ENCODE measurements at regions not wholly inside any gene's neighbourhood (a gene's known extent, or its start where the extent isn't known, plus 50 kb on each side); places are given as distances from the start of the nearest gene placed in this dataset.

GRCh38 chr1:30637183-30637980 is 86.0 kb downstream of the MATN1 start:
- DNase-seq, result no peak

- DNase-seq, result no peak
Observed at GRCh38 chr1:30636621-30637020, 86.8 kb downstream of the MATN1 start.

GRCh38 chr1:30635391-30635975 is 87.9 kb downstream of the MATN1 start:
- DNase-seq, result no peak

GRCh38 chr1:30634507-30634906 is 88.9 kb downstream of the MATN1 start:
- no peak for DNase-seq

- no peak for DNase-seq
Observed at GRCh38 chr1:30633294-30633693, 90.1 kb downstream of the MATN1 start.

- no peak for DNase-seq
Observed at GRCh38 chr1:30632481-30632880, 90.9 kb downstream of the MATN1 start.

- no peak for DNase-seq
Observed at GRCh38 chr1:30631700-30632099, 91.7 kb downstream of the MATN1 start.

- DNase-seq, result no peak
Observed at GRCh38 chr1:30629501-30629900, 93.9 kb downstream of the MATN1 start.

- no peak for DNase-seq
Observed at GRCh38 chr1:30627994-30628393, 95.4 kb downstream of the MATN1 start.

GRCh38 chr1:30627206-30627605 is 96.2 kb downstream of the MATN1 start:
- DNase-seq, result no peak

GRCh38 chr1:30623431-30623830 is 100.0 kb downstream of the MATN1 start:
- no peak for DNase-seq

- no peak for DNase-seq
Observed at GRCh38 chr1:30619619-30620018, 103.8 kb downstream of the MATN1 start.

GRCh38 chr1:30618335-30618747 is 105.0 kb downstream of the MATN1 start:
- DNase-seq, result no peak

- no peak for DNase-seq
Observed at GRCh38 chr1:30616759-30617158, 106.6 kb downstream of the MATN1 start.

- no peak for DNase-seq
Observed at GRCh38 chr1:30615816-30616590, 107.4 kb downstream of the MATN1 start.

GRCh38 chr1:30615076-30615795 is 108.1 kb downstream of the MATN1 start:
- no peak for DNase-seq

GRCh38 chr1:30613188-30613587 is 110.2 kb downstream of the MATN1 start:
- DNase-seq, result no peak

- no peak for DNase-seq
Observed at GRCh38 chr1:30612536-30613065, 110.8 kb downstream of the MATN1 start.

GRCh38 chr1:30611741-30612309 is 111.6 kb downstream of the MATN1 start:
- no peak for DNase-seq

GRCh38 chr1:30610917-30611316 is 112.5 kb downstream of the MATN1 start:
- DNase-seq, result no peak

- no peak for DNase-seq
Observed at GRCh38 chr1:30609999-30610345, 113.4 kb downstream of the MATN1 start.

GRCh38 chr1:30609336-30609998 is 113.9 kb downstream of the MATN1 start:
- no peak for DNase-seq
